Suprapubic skin (tissue), 4 donors: ENCODE measurements at regions not wholly inside any gene's neighbourhood (a gene's known extent, or its start where the extent isn't known, plus 50 kb on each side); places are given as distances from the start of the nearest gene placed in this dataset.

Source experiments
- DNase-seq, 2 donors: peaks; one replicate each; pipeline ENCODE4 v3.0.0-alpha.2; 2019; ENCODE audit warnings: low spot score in 2 of 2
- H3K27ac ChIP-seq: fragments of 200-600 bp; sonication (generic); one replicate; pipeline ENCODE4 v1.5.1; 2019
- H3K27me3 ChIP-seq: fragments of 200-600 bp; sonication (generic); one replicate; pipeline ENCODE4 v1.5.1; 2019
- H3K36me3 ChIP-seq: fragments of 200-600 bp; sonication (generic); one replicate; pipeline ENCODE4 v1.5.1; 2019
- H3K4me1 ChIP-seq: fragments of 200-600 bp; sonication (generic); one replicate; pipeline ENCODE4 v1.5.1; 2019
- H3K4me3 ChIP-seq: fragments of 200-600 bp; sonication (generic); one replicate; pipeline ENCODE4 v1.5.1; 2019; ENCODE audit warnings: mild to moderate bottlenecking
- H3K9me3 ChIP-seq: fragments of 200-600 bp; sonication (generic); one replicate; pipeline ENCODE4 v1.5.1; 2019
- CTCF ChIP-seq, 2 donors: fragments of 200-600 bp in 1 of 2; fragments of 450-650 bp in 1 of 2; sonication (generic) in 1 of 2; IDR thresholded peaks; one replicate each; pipeline ENCODE4 v1.5.1; 2016 to 2019; ENCODE audit warnings: antibody characterized with exemption in 2 of 2, mild to moderate bottlenecking in 1 of 2, moderate library complexity in 1 of 2
- EP300 ChIP-seq: sonication (generic); formaldehyde crosslinking; IDR thresholded peaks from one replicate; pipeline ENCODE4 v1.6.1; 2017; ENCODE audit warnings: antibody characterized with exemption
- POLR2A ChIP-seq, 2 donors: fragments of 450-650 bp; IDR thresholded peaks; one replicate each; pipeline ENCODE4 v1.6.1; 2017; ENCODE audit warnings: antibody characterized with exemption in 2 of 2, mild to moderate bottlenecking in 2 of 2, moderate library complexity in 2 of 2
- POLR2AphosphoS5 ChIP-seq, 3 donors: sonication (generic); formaldehyde crosslinking; IDR thresholded peaks; one replicate each; pipeline ENCODE4 v1.6.1; 2017; ENCODE audit warnings: antibody characterized with exemption in 3 of 3
- WGBS: methylation state at CpG from one replicate; pipeline ENCODE4 v1.1.5; 2018; 5-methylcytosine and 5-hydroxymethylcytosine counted together

- WGBS = 92% methylated on average over 1 of the region's 1 CpG
- TF ChIP-seq EP300 (no peak), CTCF (IDR thresholded peaks at IDR 0.05) (no peak), POLR2AphosphoS5 (IDR thresholded peaks at IDR 0.05) (no peak), POLR2A (IDR thresholded peaks at IDR 0.05) (no peak)
- no peak overlapping the region for H3K27ac ChIP-seq
- H3K27me3 ChIP-seq = no peaks in the 10 kb centered on the region
- no peaks in the 10 kb centered on the region for H3K9me3 ChIP-seq
- H3K4me3 ChIP-seq = no peak overlapping the region
- no peak for DNase-seq
- H3K4me1 ChIP-seq = no peaks in the 10 kb centered on the region
- no peaks in the 10 kb centered on the region for H3K36me3 ChIP-seq
These were observed 72.6 kb upstream of the SELENOP start for GRCh38 chr5:42884326-42884725.

GRCh38 chr5:42881416-42882117, 69.9 kb upstream of the SELENOP start:
- no peak for TF ChIP-seq POLR2A (IDR thresholded peaks at IDR 0.05)
- TF ChIP-seq EP300 = no peak
- TF ChIP-seq POLR2AphosphoS5 (IDR thresholded peaks at IDR 0.05) = no peak
- no peak for TF ChIP-seq CTCF (IDR thresholded peaks at IDR 0.05)
- no peaks in the 10 kb centered on the region for H3K4me1 ChIP-seq
- 63% methylated on average over 5 of the region's 5 CpGs for WGBS

GRCh38 chr5:42880496-42881150, 68.9 kb upstream of the SELENOP start:
- no peaks in the 10 kb centered on the region for H3K9me3 ChIP-seq
- WGBS = 38% methylated on average over 1 of the region's 1 CpG
- no peak overlapping the region for H3K27ac ChIP-seq
- no peak for TF ChIP-seq EP300
- TF ChIP-seq POLR2AphosphoS5 (IDR thresholded peaks at IDR 0.05) = no peak
- no peak for TF ChIP-seq POLR2A (IDR thresholded peaks at IDR 0.05)
- no peak for TF ChIP-seq CTCF (IDR thresholded peaks at IDR 0.05)
- no peak for DNase-seq
- no peaks in the 10 kb centered on the region for H3K4me1 ChIP-seq
- H3K4me3 ChIP-seq = no peak overlapping the region
- H3K36me3 ChIP-seq = no peaks in the 10 kb centered on the region
- H3K27me3 ChIP-seq = no peaks in the 10 kb centered on the region

More at GRCh38 chr5:42881416-42882117, 69.9 kb upstream of the SELENOP start:
- Histone ChIP-seq H3K9me3 (no peaks in the 10 kb centered on the region), H3K27me3 (no peaks in the 10 kb centered on the region), H3K36me3 (no peaks in the 10 kb centered on the region), H3K4me3 (no peak overlapping the region), H3K27ac (no peak overlapping the region)
- no peak for DNase-seq

GRCh38 chr5:42879291-42879690, 67.6 kb upstream of the SELENOP start:
- Histone ChIP-seq H3K27me3 (no peaks in the 10 kb centered on the region), H3K27ac (no peak overlapping the region), H3K4me3 (no peak overlapping the region), H3K4me1 (no peaks in the 10 kb centered on the region), H3K9me3 (no peaks in the 10 kb centered on the region), H3K36me3 (no peaks in the 10 kb centered on the region)
- TF ChIP-seq POLR2A (IDR thresholded peaks at IDR 0.05) = no peak
- TF ChIP-seq POLR2AphosphoS5 (IDR thresholded peaks at IDR 0.05) = no peak
- no peak for TF ChIP-seq EP300
- TF ChIP-seq CTCF (IDR thresholded peaks at IDR 0.05) = no peak
- DNase-seq = no peak
- whole genome bisulfite sequencing = 96% methylated on average over 2 of the region's 2 CpGs

- H3K27ac ChIP-seq = no peak overlapping the region
- H3K4me1 ChIP-seq = no peaks in the 10 kb centered on the region
- no peak overlapping the region for H3K4me3 ChIP-seq
- no peak for TF ChIP-seq POLR2AphosphoS5 (IDR thresholded peaks at IDR 0.05)
- no peak for TF ChIP-seq EP300
- TF ChIP-seq CTCF (IDR thresholded peaks at IDR 0.05) = no peak
- TF ChIP-seq POLR2A (IDR thresholded peaks at IDR 0.05) = no peak
- H3K9me3 ChIP-seq = no peaks in the 10 kb centered on the region
- H3K27me3 ChIP-seq = no peaks in the 10 kb centered on the region
- no peaks in the 10 kb centered on the region for H3K36me3 ChIP-seq
- 81% methylated on average over 4 of the region's 4 CpGs for WGBS
- DNase-seq = no peak
These were observed 66.9 kb upstream of the SELENOP start for GRCh38 chr5:42878550-42878949.
